Esophagus muscularis mucosa (tissue), 4 donors: ENCODE measurements at regions not wholly inside any gene's neighbourhood (a gene's known extent, or its start where the extent isn't known, plus 50 kb on each side); places are given as distances from the start of the nearest gene placed in this dataset.

Experiments used
- CTCF ChIP-seq, 3 experiments: fragments of 200-600 bp in 2 of 3; fragments of 450-650 bp in 1 of 3; sonication (generic) in 2 of 3; IDR thresholded peaks; one replicate each; pipeline ENCODE4 v1.5.1; 2017 to 2019; ENCODE audit warnings: antibody characterized with exemption in 3 of 3, mild to moderate bottlenecking in 2 of 3, moderate library complexity in 1 of 3
- EP300 ChIP-seq: sonication (generic); formaldehyde crosslinking; IDR thresholded peaks from one replicate; pipeline ENCODE4 v1.6.1; 2017; ENCODE audit warnings: antibody characterized with exemption
- POLR2A ChIP-seq: fragments of 450-650 bp; IDR thresholded peaks from one replicate; pipeline ENCODE4 v1.6.1; 2017; ENCODE audit warnings: antibody characterized with exemption, moderate library complexity, mild to moderate bottlenecking, low read depth

- TF ChIP-seq EP300: no peak
- TF ChIP-seq CTCF (IDR thresholded peaks at IDR 0.05): no peak
- TF ChIP-seq POLR2A: no peak
Observed at GRCh38 chr18:78655921-78656320, 323.7 kb upstream of the SALL3 start.
